Neural progenitor cell (in vitro differentiated cells): ENCODE measurements at regions not wholly inside any gene's neighbourhood (a gene's known extent, or its start where the extent isn't known, plus 50 kb on each side); places are given as distances from the start of the nearest gene placed in this dataset.

ENCODE experiments used
- DNase-seq: peaks from one replicate; pipeline ENCODE4 v3.0.0-alpha.2; 2016; ENCODE audit warnings: low spot score
- H2AFZ ChIP-seq: fragments of 200-600 bp; sonication (generic); replicated peaks from 2 replicates; pipeline ENCODE4 v1.6.1; 2016; ENCODE audit warnings: antibody characterized with exemption
- H3F3A ChIP-seq: fragments of 200-600 bp; sonication (generic); 2 replicates; pipeline ENCODE4 v1.6.1; 2016; ENCODE audit warnings: antibody characterized with exemption, low read depth
- H3K27ac ChIP-seq: fragments of 200-600 bp; sonication (generic); 2 replicates; pipeline ENCODE4 v1.5.1; 2016; ENCODE audit warnings: mild to moderate bottlenecking
- H3K27me3 ChIP-seq: fragments of 200-600 bp; sonication (generic); 2 replicates; pipeline ENCODE4 v1.6.1; 2016; ENCODE audit warnings: mild to moderate bottlenecking, moderate library complexity
- H3K36me3 ChIP-seq: fragments of 200-600 bp; sonication (generic); 2 replicates; pipeline ENCODE4 v1.5.1; 2016
- H3K4me1 ChIP-seq: fragments of 200-600 bp; sonication (generic); 2 replicates; pipeline ENCODE4 v1.6.1; 2016; ENCODE audit warnings: mixed run types
- H3K4me2 ChIP-seq: fragments of 200-600 bp; sonication (generic); 2 replicates; pipeline ENCODE4 v1.6.1; 2016
- H3K4me3 ChIP-seq: fragments of 200-600 bp; sonication (generic); 2 replicates; pipeline ENCODE4 v1.5.1; 2016
- H3K79me2 ChIP-seq: fragments of 200-600 bp; sonication (generic); 2 replicates; pipeline ENCODE4 v1.6.1; 2016; ENCODE audit warnings: low read depth
- H3K9ac ChIP-seq: fragments of 200-600 bp; sonication (generic); 2 replicates; pipeline ENCODE4 v1.6.1; 2016
- H3K9me3 ChIP-seq: fragments of 200-600 bp; sonication (generic); 2 replicates; pipeline ENCODE4 v1.5.1; 2016; ENCODE audit warnings: low read depth
- H4K20me1 ChIP-seq: fragments of 200-600 bp; sonication (generic); 2 replicates; pipeline ENCODE4 v1.6.1; 2016; ENCODE audit warnings: low read depth
- H3K27ac Mint-ChIP-seq: 3 replicates; pipeline ENCODE4 v1.8.0; 2021; ENCODE audit warnings: mixed read lengths
- H3K27me3 Mint-ChIP-seq: 2 replicates; pipeline ENCODE4 v1.8.0; 2022; ENCODE audit warnings: low read depth, mild to moderate bottlenecking, inconsistent platforms, moderate library complexity, mixed read lengths; ENCODE audit not compliant: insufficient read depth
- H3K36me3 Mint-ChIP-seq: 3 replicates; pipeline ENCODE4 v1.8.0; 2021; ENCODE audit warnings: mixed read lengths
- H3K4me1 Mint-ChIP-seq: 3 replicates; pipeline ENCODE4 v1.8.0; 2021; ENCODE audit warnings: mixed read lengths
- H3K4me3 Mint-ChIP-seq: 3 replicates; pipeline ENCODE4 v1.8.0; 2021; ENCODE audit warnings: mild to moderate bottlenecking, moderate library complexity, mixed read lengths
- H3K9me3 Mint-ChIP-seq: 3 replicates; pipeline ENCODE4 v1.8.0; 2020; ENCODE audit warnings: mixed read lengths
- EZH2 ChIP-seq: fragments of 200-600 bp; sonication (generic); IDR thresholded peaks from 2 replicates; pipeline ENCODE4 v1.6.1; 2017; ENCODE audit warnings: antibody characterized with exemption, mild to moderate bottlenecking, moderate library complexity
- EZH2phosphoT487 ChIP-seq: fragments of 200-600 bp; sonication (generic); IDR thresholded peaks from 2 replicates; pipeline ENCODE4 v1.6.1; 2017; ENCODE audit warnings: antibody characterized with exemption
- TF ChIP-seq, protein P1 (sequence below): fragments of 200-600 bp; sonication (generic); IDR thresholded peaks from 2 replicates; pipeline ENCODE4 v1.5.1; 2017; ENCODE audit warnings: antibody characterized with exemption, mild to moderate bottlenecking

DNA sequence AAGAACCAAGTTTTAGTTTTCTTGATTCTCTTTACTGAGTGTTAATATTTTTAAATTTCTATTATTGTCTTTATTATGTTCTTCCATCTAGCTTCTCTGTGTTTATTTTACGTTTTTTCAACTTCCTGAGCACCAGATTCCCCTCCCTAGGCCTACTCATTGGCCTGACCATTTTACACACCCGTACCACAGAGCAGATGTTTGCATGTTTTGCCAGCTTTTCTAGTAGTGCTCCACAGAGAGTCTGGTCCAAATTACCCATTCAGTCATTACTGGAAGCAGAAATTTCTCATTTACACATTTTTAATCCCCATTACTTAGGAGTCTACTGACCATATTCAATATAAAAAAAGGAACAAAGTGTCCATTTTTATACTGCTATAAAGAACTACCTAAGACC is 66.9 kb downstream of the ING1 start:
- Histone ChIP-seq H4K20me1 (no peaks in the 10 kb centered on the region), H3K9me3 (no peaks in the 10 kb centered on the region), H2AFZ (no peak overlapping the region), H3K4me1 (no peaks in the 10 kb centered on the region), H3K36me3 (no peaks in the 10 kb centered on the region), H3K27ac (no peak overlapping the region), H3K79me2 (no peaks in the 10 kb centered on the region), H3K9ac (no peak overlapping the region), H3F3A (no peaks in the 10 kb centered on the region), H3K27me3 (no peaks in the 10 kb centered on the region), H3K4me2 (no peak overlapping the region), H3K4me3 (no peak overlapping the region)
- H3K27me3 Mint-ChIP-seq: peaks cover 8% of the 10 kb centered on the region
- H3K4me1 Mint-ChIP-seq: no peaks in the 10 kb centered on the region
- TF ChIP-seq EZH2phosphoT487 (no peak), EZH2 (no peak)
- TF ChIP-seq, protein P1, sequence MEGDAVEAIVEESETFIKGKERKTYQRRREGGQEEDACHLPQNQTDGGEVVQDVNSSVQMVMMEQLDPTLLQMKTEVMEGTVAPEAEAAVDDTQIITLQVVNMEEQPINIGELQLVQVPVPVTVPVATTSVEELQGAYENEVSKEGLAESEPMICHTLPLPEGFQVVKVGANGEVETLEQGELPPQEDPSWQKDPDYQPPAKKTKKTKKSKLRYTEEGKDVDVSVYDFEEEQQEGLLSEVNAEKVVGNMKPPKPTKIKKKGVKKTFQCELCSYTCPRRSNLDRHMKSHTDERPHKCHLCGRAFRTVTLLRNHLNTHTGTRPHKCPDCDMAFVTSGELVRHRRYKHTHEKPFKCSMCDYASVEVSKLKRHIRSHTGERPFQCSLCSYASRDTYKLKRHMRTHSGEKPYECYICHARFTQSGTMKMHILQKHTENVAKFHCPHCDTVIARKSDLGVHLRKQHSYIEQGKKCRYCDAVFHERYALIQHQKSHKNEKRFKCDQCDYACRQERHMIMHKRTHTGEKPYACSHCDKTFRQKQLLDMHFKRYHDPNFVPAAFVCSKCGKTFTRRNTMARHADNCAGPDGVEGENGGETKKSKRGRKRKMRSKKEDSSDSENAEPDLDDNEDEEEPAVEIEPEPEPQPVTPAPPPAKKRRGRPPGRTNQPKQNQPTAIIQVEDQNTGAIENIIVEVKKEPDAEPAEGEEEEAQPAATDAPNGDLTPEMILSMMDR: no peak
- no peak for DNase-seq
- H3K36me3 Mint-ChIP-seq: no peaks in the 10 kb centered on the region
- H3K9me3 Mint-ChIP-seq: peaks cover 22% of the 10 kb centered on the region
- H3K4me3 Mint-ChIP-seq: no peak overlapping the region
- no peak overlapping the region for H3K27ac Mint-ChIP-seq

DNA sequence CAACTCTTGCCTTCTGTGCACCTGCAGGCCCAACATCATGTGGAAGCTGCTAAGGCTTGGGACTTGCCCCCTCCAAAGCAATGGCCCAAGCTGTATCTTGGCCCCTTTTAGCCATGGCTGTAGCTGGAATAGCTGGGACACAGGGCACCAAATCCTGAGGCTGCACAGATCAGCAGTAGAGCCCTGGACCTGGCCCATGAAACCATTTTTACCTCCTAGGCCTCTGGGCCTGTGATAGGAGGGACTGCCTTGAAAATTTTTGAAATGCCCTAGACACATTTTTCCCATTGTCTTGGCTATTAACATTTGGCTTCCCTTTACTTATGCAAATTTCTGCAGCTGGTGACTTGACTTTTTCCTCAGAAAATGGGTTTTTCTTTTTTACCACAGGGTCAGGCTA is 68.7 kb downstream of the ING1 start:
- peaks cover 8% of the 10 kb centered on the region for H3K27me3 Mint-ChIP-seq

DNA sequence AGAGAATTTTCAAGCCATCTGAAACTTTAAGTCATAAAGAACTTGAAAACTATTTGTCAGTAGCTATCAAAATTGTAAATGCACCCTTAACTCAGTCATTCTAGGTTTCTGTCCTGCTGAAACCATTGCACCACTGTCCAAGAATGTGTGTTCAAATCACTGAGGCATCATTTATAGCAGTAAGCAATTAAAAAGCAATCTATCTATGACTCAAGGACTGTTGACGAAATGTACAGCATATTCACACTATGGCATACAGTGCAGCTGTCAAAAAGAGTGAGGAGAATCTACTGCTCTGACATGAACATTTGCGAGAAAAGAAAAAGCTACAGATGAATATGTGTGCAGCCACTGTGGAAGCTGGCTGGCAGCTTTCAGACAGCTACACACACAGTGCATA is 71.2 kb downstream of the ING1 start:
- no peak for DNase-seq
- Mint-ChIP-seq H3K27ac (no peak overlapping the region), H3K27me3 (peaks cover 5% of the 10 kb centered on the region), H3K36me3 (no peaks in the 10 kb centered on the region), H3K4me1 (no peaks in the 10 kb centered on the region), H3K4me3 (no peak overlapping the region), H3K9me3 (peaks cover 22% of the 10 kb centered on the region)
- Histone ChIP-seq H3K79me2 (no peaks in the 10 kb centered on the region), H3K9ac (no peak overlapping the region), H4K20me1 (no peaks in the 10 kb centered on the region), H3K9me3 (no peaks in the 10 kb centered on the region), H2AFZ (no peak overlapping the region), H3K36me3 (no peaks in the 10 kb centered on the region), H3K4me2 (no peak overlapping the region), H3K27me3 (no peaks in the 10 kb centered on the region), H3K4me1 (no peaks in the 10 kb centered on the region), H3K4me3 (no peak overlapping the region), H3K27ac (no peak overlapping the region), H3F3A (no peaks in the 10 kb centered on the region)
- TF ChIP-seq, protein P1: no peak
- TF ChIP-seq EZH2 (no peak), EZH2phosphoT487 (no peak)

More for the DNA sequence above, 68.7 kb downstream of the ING1 start:
- Histone ChIP-seq H3K36me3 (no peaks in the 10 kb centered on the region), H3K4me3 (no peak overlapping the region), H3K79me2 (no peaks in the 10 kb centered on the region), H2AFZ (no peak overlapping the region), H4K20me1 (no peaks in the 10 kb centered on the region), H3K4me1 (no peaks in the 10 kb centered on the region), H3K27ac (no peak overlapping the region), H3K27me3 (no peaks in the 10 kb centered on the region), H3K4me2 (no peak overlapping the region), H3F3A (no peaks in the 10 kb centered on the region), H3K9me3 (no peaks in the 10 kb centered on the region), H3K9ac (no peak overlapping the region)
- no peak for DNase-seq
- Mint-ChIP-seq H3K4me1 (no peaks in the 10 kb centered on the region), H3K9me3 (peaks cover 22% of the 10 kb centered on the region), H3K27ac (no peak overlapping the region), H3K4me3 (no peak overlapping the region), H3K36me3 (no peaks in the 10 kb centered on the region)
- TF ChIP-seq, protein P1: no peak
- no peak for TF ChIP-seq EZH2
- no peak for TF ChIP-seq EZH2phosphoT487

DNA sequence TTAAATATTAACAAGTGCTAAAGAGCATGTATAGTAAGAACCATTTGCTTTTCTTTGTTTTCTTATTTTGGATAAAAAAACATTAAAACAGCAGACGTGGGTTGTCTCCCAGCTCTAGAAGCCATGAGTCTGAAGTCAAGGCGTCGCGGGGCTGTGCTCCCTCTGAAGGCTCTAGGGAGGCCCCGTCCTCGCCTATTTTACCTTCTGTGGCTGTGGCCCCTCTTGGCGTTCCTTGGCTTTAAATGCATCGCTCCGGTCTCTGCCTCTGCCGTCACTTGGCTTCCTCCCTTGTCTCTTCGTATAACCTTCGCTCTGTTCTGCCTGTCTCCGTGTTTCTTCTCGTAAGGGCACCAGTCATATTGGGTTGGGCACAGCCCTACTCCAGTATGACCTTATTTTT is 75.3 kb downstream of the ING1 start:
- Histone ChIP-seq H3K36me3 (no peaks in the 10 kb centered on the region), H3F3A (no peaks in the 10 kb centered on the region), H3K4me3 (no peak overlapping the region), H3K27me3 (no peaks in the 10 kb centered on the region), H3K9ac (no peak overlapping the region), H3K4me2 (no peak overlapping the region), H3K79me2 (no peaks in the 10 kb centered on the region), H3K9me3 (no peaks in the 10 kb centered on the region), H3K4me1 (no peaks in the 10 kb centered on the region), H4K20me1 (no peaks in the 10 kb centered on the region), H2AFZ (no peak overlapping the region), H3K27ac (no peak overlapping the region)
- DNase-seq: no peak
- peaks cover 8% of the 10 kb centered on the region for H3K27me3 Mint-ChIP-seq
- peaks cover 10% of the 10 kb centered on the region for H3K9me3 Mint-ChIP-seq
- peaks cover 4% of the 10 kb centered on the region for H3K36me3 Mint-ChIP-seq
- no peak overlapping the region for H3K27ac Mint-ChIP-seq
- no peak overlapping the region for H3K4me3 Mint-ChIP-seq
- TF ChIP-seq EZH2: no peak
- TF ChIP-seq EZH2phosphoT487: no peak
- TF ChIP-seq, protein P1: no peak
- no peaks in the 10 kb centered on the region for H3K4me1 Mint-ChIP-seq
